Panc1 (cell line): ENCODE measurements at regions not wholly inside any gene's neighbourhood (a gene's known extent, or its start where the extent isn't known, plus 50 kb on each side); places are given as distances from the start of the nearest gene placed in this dataset.

Source experiments
- POLR2AphosphoS5 ChIP-seq: IDR thresholded peaks from 2 replicates; pipeline ENCODE4 v1.6.1; 2012; ENCODE audit warnings: mild to moderate bottlenecking, low read depth, low read length, moderate library complexity
- SIN3A ChIP-seq: IDR thresholded peaks from 2 replicates; pipeline ENCODE4 v1.6.1; 2012; ENCODE audit warnings: low read depth, mild to moderate bottlenecking, low read length, moderate library complexity, borderline replicate concordance; ENCODE audit not compliant: insufficient read depth
- TCF7L2 ChIP-seq: IDR thresholded peaks from 2 replicates; pipeline ENCODE4 v1.6.1; 2011; ENCODE audit warnings: mild to moderate bottlenecking, low read depth, low read length, inconsistent platforms
- TF ChIP-seq, protein P1 (sequence below): fragments of 450-650 bp; IDR thresholded peaks from 2 replicates; pipeline ENCODE4 v1.5.1; 2017; ENCODE audit warnings: mild to moderate bottlenecking
- TF ChIP-seq, protein P2 (sequence below), 2 experiments: IDR thresholded peaks; 2 replicates each; pipeline ENCODE4 v1.6.1; 2011 to 2012; ENCODE audit warnings: low read depth in 2 of 2, control low read depth in 1 of 2, low read length in 1 of 2, mild to moderate bottlenecking in 1 of 2, moderate library complexity in 1 of 2; ENCODE audit not compliant: insufficient read depth in 1 of 2

DNA sequence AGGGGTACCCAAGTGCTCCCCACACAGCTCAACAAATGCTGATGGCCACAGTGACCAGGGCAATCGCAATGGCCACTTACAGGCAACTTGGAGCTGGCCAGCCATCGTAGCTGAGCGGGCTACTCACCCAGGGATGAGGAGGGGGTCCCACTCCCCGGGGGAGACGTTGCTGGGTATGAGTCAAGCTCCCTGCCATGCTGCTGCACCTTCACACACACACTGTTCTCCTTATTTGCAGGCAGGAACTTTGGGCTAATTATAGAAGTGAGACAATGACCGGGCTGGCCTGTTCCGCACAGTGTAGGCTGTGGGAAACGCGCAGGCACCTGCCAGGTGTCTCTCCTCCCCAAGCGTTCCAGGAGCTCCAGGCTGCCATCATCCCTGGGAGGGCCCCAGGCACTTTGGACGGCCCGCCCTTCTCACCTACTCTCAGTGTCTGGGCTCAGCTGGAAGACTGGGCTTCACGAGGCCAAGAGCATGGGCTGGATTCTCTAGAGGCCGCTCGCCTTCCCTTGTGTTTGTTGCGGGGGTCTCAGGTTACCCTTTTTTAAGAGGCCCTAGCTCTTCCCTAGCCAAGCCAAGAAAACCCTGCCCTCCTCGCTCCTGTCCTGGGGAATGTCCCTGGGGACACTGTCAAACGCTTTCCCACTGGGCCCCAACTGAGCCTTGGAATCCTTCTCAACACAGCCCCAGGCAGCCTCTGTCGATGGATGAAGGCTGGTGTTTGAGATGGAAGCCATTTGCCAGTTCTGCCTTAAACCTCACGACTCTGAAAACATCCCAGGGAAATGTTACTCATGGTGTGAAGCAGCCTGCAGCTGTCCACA, 73.0 kb downstream of the RTL6 start:
- TF ChIP-seq, protein P1, sequence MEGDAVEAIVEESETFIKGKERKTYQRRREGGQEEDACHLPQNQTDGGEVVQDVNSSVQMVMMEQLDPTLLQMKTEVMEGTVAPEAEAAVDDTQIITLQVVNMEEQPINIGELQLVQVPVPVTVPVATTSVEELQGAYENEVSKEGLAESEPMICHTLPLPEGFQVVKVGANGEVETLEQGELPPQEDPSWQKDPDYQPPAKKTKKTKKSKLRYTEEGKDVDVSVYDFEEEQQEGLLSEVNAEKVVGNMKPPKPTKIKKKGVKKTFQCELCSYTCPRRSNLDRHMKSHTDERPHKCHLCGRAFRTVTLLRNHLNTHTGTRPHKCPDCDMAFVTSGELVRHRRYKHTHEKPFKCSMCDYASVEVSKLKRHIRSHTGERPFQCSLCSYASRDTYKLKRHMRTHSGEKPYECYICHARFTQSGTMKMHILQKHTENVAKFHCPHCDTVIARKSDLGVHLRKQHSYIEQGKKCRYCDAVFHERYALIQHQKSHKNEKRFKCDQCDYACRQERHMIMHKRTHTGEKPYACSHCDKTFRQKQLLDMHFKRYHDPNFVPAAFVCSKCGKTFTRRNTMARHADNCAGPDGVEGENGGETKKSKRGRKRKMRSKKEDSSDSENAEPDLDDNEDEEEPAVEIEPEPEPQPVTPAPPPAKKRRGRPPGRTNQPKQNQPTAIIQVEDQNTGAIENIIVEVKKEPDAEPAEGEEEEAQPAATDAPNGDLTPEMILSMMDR = no peak
- TF ChIP-seq, protein P2, sequence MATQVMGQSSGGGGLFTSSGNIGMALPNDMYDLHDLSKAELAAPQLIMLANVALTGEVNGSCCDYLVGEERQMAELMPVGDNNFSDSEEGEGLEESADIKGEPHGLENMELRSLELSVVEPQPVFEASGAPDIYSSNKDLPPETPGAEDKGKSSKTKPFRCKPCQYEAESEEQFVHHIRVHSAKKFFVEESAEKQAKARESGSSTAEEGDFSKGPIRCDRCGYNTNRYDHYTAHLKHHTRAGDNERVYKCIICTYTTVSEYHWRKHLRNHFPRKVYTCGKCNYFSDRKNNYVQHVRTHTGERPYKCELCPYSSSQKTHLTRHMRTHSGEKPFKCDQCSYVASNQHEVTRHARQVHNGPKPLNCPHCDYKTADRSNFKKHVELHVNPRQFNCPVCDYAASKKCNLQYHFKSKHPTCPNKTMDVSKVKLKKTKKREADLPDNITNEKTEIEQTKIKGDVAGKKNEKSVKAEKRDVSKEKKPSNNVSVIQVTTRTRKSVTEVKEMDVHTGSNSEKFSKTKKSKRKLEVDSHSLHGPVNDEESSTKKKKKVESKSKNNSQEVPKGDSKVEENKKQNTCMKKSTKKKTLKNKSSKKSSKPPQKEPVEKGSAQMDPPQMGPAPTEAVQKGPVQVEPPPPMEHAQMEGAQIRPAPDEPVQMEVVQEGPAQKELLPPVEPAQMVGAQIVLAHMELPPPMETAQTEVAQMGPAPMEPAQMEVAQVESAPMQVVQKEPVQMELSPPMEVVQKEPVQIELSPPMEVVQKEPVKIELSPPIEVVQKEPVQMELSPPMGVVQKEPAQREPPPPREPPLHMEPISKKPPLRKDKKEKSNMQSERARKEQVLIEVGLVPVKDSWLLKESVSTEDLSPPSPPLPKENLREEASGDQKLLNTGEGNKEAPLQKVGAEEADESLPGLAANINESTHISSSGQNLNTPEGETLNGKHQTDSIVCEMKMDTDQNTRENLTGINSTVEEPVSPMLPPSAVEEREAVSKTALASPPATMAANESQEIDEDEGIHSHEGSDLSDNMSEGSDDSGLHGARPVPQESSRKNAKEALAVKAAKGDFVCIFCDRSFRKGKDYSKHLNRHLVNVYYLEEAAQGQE (IDR thresholded peaks at IDR 0.05; ENCODE audit: insufficient read depth in 1 of 2, low read depth in 2 of 2, low read length in 1 of 2) = no peak
- TF ChIP-seq POLR2AphosphoS5 (no peak), SIN3A (no peak), TCF7L2 (no peak)
